Thyroid gland (tissue), 4 donors: ENCODE measurements at regions not wholly inside any gene's neighbourhood (a gene's known extent, or its start where the extent isn't known, plus 50 kb on each side); places are given as distances from the start of the nearest gene placed in this dataset.

Experiments
- POLR2A ChIP-seq, 2 donors: fragments of 450-650 bp; IDR thresholded peaks; one replicate each; pipeline ENCODE4 v1.6.1; 2017; ENCODE audit warnings: antibody characterized with exemption in 2 of 2, mild to moderate bottlenecking in 2 of 2, moderate library complexity in 1 of 2
- TF ChIP-seq, protein P1 (sequence below), 6 experiments: fragments of 200-600 bp in 3 of 6; fragments of 450-650 bp in 3 of 6; sonication (generic) in 3 of 6; IDR thresholded peaks; one replicate each; pipeline ENCODE4 v1.5.1; 2016 to 2019; ENCODE audit warnings: antibody characterized with exemption in 6 of 6, mild to moderate bottlenecking in 2 of 6, inconsistent platforms in 1 of 6, moderate library complexity in 1 of 6

DNA sequence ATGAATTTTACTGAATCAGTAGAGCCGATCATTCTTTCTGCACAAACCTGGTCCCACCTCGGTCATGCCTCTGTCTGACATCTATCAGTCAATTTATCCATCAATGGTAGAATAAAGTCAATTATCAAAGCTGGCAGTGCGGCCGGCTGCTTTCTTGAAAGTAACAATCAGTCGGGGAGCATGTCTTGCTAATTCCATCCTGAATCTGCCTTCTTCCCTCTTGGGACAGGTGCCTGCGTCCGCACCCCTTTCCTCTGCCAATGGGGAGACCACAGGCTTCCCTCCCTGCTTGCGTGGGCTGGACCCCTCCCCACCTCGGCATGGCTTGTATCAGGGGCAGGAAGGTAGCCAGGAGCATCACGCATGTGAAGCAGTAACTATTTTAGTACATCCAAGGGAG is 962.9 kb downstream of the BRD1 start:
- TF ChIP-seq, protein P1, sequence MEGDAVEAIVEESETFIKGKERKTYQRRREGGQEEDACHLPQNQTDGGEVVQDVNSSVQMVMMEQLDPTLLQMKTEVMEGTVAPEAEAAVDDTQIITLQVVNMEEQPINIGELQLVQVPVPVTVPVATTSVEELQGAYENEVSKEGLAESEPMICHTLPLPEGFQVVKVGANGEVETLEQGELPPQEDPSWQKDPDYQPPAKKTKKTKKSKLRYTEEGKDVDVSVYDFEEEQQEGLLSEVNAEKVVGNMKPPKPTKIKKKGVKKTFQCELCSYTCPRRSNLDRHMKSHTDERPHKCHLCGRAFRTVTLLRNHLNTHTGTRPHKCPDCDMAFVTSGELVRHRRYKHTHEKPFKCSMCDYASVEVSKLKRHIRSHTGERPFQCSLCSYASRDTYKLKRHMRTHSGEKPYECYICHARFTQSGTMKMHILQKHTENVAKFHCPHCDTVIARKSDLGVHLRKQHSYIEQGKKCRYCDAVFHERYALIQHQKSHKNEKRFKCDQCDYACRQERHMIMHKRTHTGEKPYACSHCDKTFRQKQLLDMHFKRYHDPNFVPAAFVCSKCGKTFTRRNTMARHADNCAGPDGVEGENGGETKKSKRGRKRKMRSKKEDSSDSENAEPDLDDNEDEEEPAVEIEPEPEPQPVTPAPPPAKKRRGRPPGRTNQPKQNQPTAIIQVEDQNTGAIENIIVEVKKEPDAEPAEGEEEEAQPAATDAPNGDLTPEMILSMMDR (IDR thresholded peaks at IDR 0.05) = no peak
- TF ChIP-seq POLR2A (IDR thresholded peaks at IDR 0.05) = no peak
